ENCODE measurements at regions not wholly inside any gene's neighbourhood (a gene's known extent, or its start where the extent isn't known, plus 50 kb on each side); places are given as distances from the start of the nearest gene placed in this dataset.

- H3K4me3 ChIP-seq (ENCODE audit: low read length) = no peak overlapping the region
- H3F3A ChIP-seq (ENCODE audit: low read length, unreplicated experiment) = no peaks in the 10 kb centered on the region
- H3K27ac ChIP-seq (ENCODE audit: low read length) = no peak overlapping the region
- H2AFZ ChIP-seq (ENCODE audit: low read length) = no peak overlapping the region
- ChIA-PET POLR2A (ENCODE audit: unreplicated experiment) (no interaction called here), CTCF (no interaction called here)
- H3K36me3 ChIP-seq (ENCODE audit: low read depth, low read length) = no peaks in the 10 kb centered on the region
- no peaks in the 10 kb centered on the region for H3K79me2 ChIP-seq (ENCODE audit: low read length)
- no peaks in the 10 kb centered on the region for H3K4me1 ChIP-seq (ENCODE audit: insufficient read depth, low read length)
- DNase-seq (no peak), ATAC-seq (no peak)
- TF ChIP-seq EZH2phosphoT487 (IDR thresholded peaks at IDR 0.05; ENCODE audit: borderline replicate concordance, low read length) (no peak), CTCF (conservative IDR thresholded peaks at IDR 0.05; ENCODE audit: low read depth, low read length) (no peak), EZH2 (IDR thresholded peaks at IDR 0.05; ENCODE audit: low read length, unreplicated experiment) (no peak)
- intact Hi-C loops (cut with micrococcal nuclease) = no loop called here
- H3K9me2 ChIP-seq (replicated peaks; ENCODE audit: low read length) = no peaks in the 10 kb centered on the region
- no peaks in the 10 kb centered on the region; the same call in 1 of the 2 replicates for H3K9me3 ChIP-seq (ENCODE audit: low read length)
- H3K4me2 ChIP-seq (ENCODE audit: low read length) = no peak overlapping the region
- no peaks in the 10 kb centered on the region for H4K20me1 ChIP-seq (ENCODE audit: low read length)
- no TSS peak for BruUV-seq (replicated peaks)
- no peak overlapping the region for H3K9ac ChIP-seq (ENCODE audit: low read length)
- H3K27me3 ChIP-seq (ENCODE audit: low read length) = no peaks in the 10 kb centered on the region
Observed at GRCh38 chr2:126208266-126208665, 447.7 kb upstream of the GYPC start.

- DNase-seq (no peak), ATAC-seq (no peak)
- H3K4me3 ChIP-seq (ENCODE audit: low read length) = no peak overlapping the region
- H3K79me2 ChIP-seq (ENCODE audit: low read length) = no peaks in the 10 kb centered on the region
- CTCF ChIA-PET = no interaction called here
- H4K20me1 ChIP-seq (ENCODE audit: low read length) = no peaks in the 10 kb centered on the region
- no peak overlapping the region for H3K4me2 ChIP-seq (ENCODE audit: low read length)
- no peak overlapping the region for H3K27ac ChIP-seq (ENCODE audit: low read length)
- H3F3A ChIP-seq (ENCODE audit: low read length, unreplicated experiment) = no peaks in the 10 kb centered on the region
- no peak overlapping the region for H3K9ac ChIP-seq (ENCODE audit: low read length)
- no peaks in the 10 kb centered on the region for H3K36me3 ChIP-seq (ENCODE audit: low read depth, low read length)
- BruUV-seq (replicated peaks) = no TSS peak
- POLR2A ChIA-PET (ENCODE audit: unreplicated experiment) = no interaction called here
- H2AFZ ChIP-seq (ENCODE audit: low read length) = no peak overlapping the region
- H3K27me3 ChIP-seq (ENCODE audit: low read length) = no peaks in the 10 kb centered on the region
- no peaks in the 10 kb centered on the region for H3K9me2 ChIP-seq (replicated peaks; ENCODE audit: low read length)
- H3K4me1 ChIP-seq (ENCODE audit: insufficient read depth, low read length) = no peaks in the 10 kb centered on the region
- H3K9me3 ChIP-seq (ENCODE audit: low read length) = no peaks in the 10 kb centered on the region; the same call in 1 of the 2 replicates
- intact Hi-C loops (cut with micrococcal nuclease) = no loop called here
- no peak for TF ChIP-seq CTCF (conservative IDR thresholded peaks at IDR 0.05; ENCODE audit: low read depth, low read length)
- no peak for TF ChIP-seq EZH2phosphoT487 (IDR thresholded peaks at IDR 0.05; ENCODE audit: borderline replicate concordance, low read length)
- TF ChIP-seq EZH2 (IDR thresholded peaks at IDR 0.05; ENCODE audit: low read length, unreplicated experiment) = no peak
Observed at GRCh38 chr2:126212735-126213134, 443.2 kb upstream of the GYPC start.

GRCh38 chr2:126219081-126219480, 436.9 kb upstream of the GYPC start:
- Histone ChIP-seq H4K20me1 (ENCODE audit: low read length) (no peaks in the 10 kb centered on the region), H3K9ac (ENCODE audit: low read length) (no peak overlapping the region), H3K4me1 (ENCODE audit: insufficient read depth, low read length) (no peaks in the 10 kb centered on the region), H3K9me3 (ENCODE audit: low read length) (no peaks in the 10 kb centered on the region), H3K27ac (ENCODE audit: low read length) (no peak overlapping the region), H3F3A (ENCODE audit: low read length, unreplicated experiment) (no peaks in the 10 kb centered on the region), H2AFZ (ENCODE audit: low read length) (no peak overlapping the region), H3K9me2 (replicated peaks; ENCODE audit: low read length) (no peaks in the 10 kb centered on the region), H3K79me2 (ENCODE audit: low read length) (no peaks in the 10 kb centered on the region), H3K27me3 (ENCODE audit: low read length) (no peaks in the 10 kb centered on the region), H3K4me3 (ENCODE audit: low read length) (no peak overlapping the region), H3K36me3 (ENCODE audit: low read depth, low read length) (no peaks in the 10 kb centered on the region), H3K4me2 (ENCODE audit: low read length) (no peak overlapping the region)
- ATAC-seq (no peak), DNase-seq (no peak)
- BruUV-seq (replicated peaks) = no TSS peak
- CTCF ChIA-PET = no interaction called here
- TF ChIP-seq EZH2phosphoT487 (IDR thresholded peaks at IDR 0.05; ENCODE audit: borderline replicate concordance, low read length) (no peak), CTCF (conservative IDR thresholded peaks at IDR 0.05; ENCODE audit: low read depth, low read length) (no peak), EZH2 (IDR thresholded peaks at IDR 0.05; ENCODE audit: low read length, unreplicated experiment) (no peak)
- intact Hi-C loops (cut with micrococcal nuclease) = no loop called here
- POLR2A ChIA-PET (ENCODE audit: unreplicated experiment) = no interaction called here
